ENCODE measurements at regions not wholly inside any gene's neighbourhood (a gene's known extent, or its start where the extent isn't known, plus 50 kb on each side); places are given as distances from the start of the nearest gene placed in this dataset.

GRCh38 chr7:25840209-25840792 lies 311.7 kb upstream of the NFE2L3 start:
- TF ChIP-seq POLR2A (IDR thresholded peaks at IDR 0.05) (no peak), CTCF (IDR thresholded peaks at IDR 0.05) (no peak)
